Hepatic stellate cell (primary cell): ENCODE measurements at regions not wholly inside any gene's neighbourhood (a gene's known extent, or its start where the extent isn't known, plus 50 kb on each side); places are given as distances from the start of the nearest gene placed in this dataset.
A peak's percentile ranks its signal among the peaks of the same experiment; 100 is the strongest.

ENCODE experiments used
- DNase-seq: peaks from one replicate; pipeline ENCODE4 v3.0.0; 2011; ENCODE audit warnings: low spot score

- no peak for DNase-seq
Observed at GRCh38 chr7:25553580-25554291, 325.4 kb upstream of the NPVF start.

- DNase-seq, result no peak
Observed at GRCh38 chr7:25557379-25557917, 329.2 kb upstream of the NPVF start.

DNA sequence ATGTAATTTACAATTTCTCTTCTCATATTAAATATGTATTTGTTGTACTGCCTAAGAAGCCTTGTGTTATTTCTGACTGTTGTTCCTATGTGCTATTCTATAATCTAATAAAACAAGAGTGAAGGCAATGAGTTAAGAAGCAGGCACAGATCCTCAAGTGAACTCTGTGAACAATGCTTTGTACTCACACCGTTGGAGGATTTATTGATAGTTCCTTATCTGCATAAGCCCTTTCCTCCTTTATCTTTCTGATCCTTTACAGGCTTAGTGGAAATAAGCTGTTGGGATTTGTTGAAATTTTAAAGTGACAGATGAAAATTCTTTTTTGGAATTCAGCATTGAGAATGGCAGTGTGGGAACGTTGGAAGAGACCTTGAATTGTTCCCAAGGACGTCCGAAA, 329.6 kb upstream of the NPVF start:
- no peak for DNase-seq

- DNase-seq, result no peak
Observed at GRCh38 chr7:25558605-25559004, 330.3 kb upstream of the NPVF start.

GRCh38 chr7:25559581-25560367, 331.5 kb upstream of the NPVF start:
- DNase-seq, result no peak

DNA sequence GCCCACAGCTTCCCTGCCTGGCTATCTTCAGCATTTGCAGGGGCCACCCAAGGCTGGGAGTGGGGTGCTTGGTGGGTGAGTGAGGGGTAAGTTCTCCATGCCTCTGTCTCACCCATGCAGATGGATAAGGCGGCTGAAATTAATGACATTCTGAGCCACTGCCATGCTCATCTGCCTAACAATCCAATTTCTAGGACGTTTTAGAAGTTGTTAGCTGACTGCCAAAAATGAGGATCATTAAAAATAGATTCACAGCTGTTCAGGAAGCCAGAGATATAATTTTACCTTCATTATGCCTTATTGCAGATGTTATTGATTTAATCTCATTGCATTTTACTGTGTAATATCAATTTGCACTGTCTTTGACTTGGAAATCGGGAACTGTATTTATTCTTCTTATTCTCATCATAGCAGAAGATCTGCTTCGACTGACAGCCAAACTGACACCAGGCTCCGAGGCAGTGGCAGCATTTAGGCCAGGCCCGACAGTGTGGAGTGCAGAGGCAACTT, 334.4 kb upstream of the NPVF start:
- no peak for DNase-seq

DNA sequence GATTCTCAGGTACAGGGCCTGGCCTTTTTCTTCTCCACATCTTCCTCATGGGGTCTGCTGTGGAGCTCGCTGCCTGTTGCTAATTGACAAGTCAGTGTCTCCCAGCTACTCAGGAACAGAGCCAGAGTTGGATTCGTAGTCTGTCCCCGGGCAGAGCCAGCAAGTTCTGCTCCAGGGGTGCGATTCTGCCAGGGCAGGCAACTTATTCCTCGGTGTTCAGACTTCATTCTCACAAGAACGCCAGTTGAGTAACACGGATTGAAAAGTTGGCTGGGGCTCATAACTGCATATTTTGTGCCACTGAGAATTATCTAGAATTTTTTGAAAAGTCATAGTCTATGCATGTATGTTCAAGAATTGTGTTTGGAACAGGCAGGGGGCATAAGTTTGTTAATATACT, 336.7 kb upstream of the NPVF start:
- DNase-seq, result no peak

DNA sequence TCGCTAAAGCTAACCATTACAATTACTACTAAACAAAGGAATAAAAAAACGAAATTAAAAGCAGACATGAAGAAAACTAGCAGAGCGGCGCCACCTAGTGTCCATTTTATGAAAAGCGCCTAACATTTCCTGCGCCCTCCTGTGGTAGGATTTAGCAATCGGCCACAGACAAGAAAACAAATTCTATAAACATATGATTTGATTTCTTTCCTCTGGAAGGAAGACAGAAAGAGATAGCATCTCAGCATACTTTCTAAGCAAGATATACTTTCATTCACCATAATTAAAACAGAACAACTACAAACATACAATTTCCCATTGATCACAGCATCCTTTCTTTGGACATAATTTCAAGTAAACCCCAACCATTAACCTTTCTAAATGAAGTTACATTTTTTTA, 337.7 kb upstream of the NPVF start:
- DNase-seq, result peak; percentile 24

- no peak for DNase-seq
Observed at GRCh38 chr7:25567430-25567829, 339.1 kb upstream of the NPVF start.

- DNase-seq, result no peak
Observed at GRCh38 chr7:25569765-25570164, 341.5 kb upstream of the NPVF start.

DNA sequence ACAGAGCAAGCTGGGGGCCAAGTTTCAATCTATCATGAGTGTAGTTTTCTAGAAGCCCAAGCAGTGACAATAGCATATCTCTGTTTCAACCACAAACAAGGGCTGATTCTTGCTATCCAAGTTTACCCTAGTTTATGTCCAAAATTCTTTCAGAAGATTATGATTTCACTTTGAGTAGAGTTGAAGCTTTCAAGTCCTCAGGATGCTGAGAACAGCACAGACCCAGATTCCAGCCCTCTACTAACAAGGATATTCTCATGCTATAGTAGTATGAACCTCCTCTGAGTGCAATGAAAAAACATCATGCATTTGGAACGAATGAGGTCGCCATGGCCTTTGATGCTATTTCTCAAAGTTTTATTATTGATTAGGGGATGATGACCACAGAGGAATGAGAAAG, 344.1 kb upstream of the NPVF start:
- DNase-seq, result no peak

GRCh38 chr7:25574828-25575227, 346.5 kb upstream of the NPVF start:
- DNase-seq, result no peak

GRCh38 chr7:25575634-25576033, 347.3 kb upstream of the NPVF start:
- DNase-seq, result no peak

GRCh38 chr7:25578991-25579777, 350.9 kb upstream of the NPVF start:
- DNase-seq, result no peak

DNA sequence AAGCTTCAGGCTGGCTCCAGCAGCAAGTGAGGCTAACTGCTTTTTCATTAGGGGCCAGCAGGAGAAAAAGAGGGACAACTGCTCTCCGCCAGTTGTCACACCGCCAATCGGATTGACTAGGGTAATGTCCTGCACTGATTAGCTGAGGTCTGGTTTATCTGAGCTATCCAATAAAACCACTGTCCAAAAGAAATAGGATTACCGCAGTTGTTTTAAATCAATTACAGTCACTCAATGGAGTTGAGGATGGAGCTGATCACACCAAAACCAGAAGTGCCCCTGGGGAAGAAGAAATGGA, 351.4 kb upstream of the NPVF start:
- no peak for DNase-seq

DNA sequence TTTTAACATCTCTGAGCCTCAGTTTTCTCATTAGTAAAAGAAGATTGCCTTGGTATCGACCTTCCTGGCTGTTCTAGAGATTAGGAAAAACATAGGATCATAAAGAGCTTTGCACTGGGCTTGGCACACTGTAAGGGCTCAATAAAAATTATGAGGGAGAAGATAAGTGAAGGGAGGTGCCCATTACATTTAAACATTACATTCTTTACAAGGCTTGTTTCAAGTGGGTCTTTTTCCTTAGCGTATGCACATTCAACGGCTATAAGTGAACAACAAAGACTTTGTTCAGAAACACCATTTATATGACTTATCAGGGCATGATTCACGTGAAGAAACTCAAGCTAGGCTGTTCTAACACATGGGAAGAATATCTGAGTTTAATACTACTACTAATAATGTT, 351.9 kb upstream of the NPVF start:
- no peak for DNase-seq

DNA sequence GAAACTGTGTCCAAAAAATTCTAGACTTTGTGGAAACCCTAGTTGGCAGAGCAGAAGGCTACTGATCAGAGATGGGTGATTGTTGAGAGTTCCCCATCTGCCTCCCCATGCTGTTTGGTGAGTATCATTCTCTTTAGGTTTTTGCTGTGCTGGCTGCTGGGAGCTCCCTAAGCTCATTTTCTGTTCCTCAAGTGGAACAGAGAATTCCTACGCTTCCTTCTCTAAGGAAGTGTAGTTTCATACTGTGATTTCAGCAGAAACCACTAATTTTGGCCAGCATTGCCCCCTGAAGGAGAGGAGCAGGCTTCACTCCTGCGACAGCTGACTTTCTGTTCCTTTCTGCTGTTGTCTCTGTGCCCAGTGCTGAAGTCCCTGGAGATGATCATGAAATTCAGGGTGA, 355.3 kb upstream of the NPVF start:
- no peak for DNase-seq

GRCh38 chr7:25584112-25584938, 356.0 kb upstream of the NPVF start:
- DNase-seq, result no peak

GRCh38 chr7:25586513-25586912, 358.2 kb upstream of the NPVF start:
- no peak for DNase-seq

DNA sequence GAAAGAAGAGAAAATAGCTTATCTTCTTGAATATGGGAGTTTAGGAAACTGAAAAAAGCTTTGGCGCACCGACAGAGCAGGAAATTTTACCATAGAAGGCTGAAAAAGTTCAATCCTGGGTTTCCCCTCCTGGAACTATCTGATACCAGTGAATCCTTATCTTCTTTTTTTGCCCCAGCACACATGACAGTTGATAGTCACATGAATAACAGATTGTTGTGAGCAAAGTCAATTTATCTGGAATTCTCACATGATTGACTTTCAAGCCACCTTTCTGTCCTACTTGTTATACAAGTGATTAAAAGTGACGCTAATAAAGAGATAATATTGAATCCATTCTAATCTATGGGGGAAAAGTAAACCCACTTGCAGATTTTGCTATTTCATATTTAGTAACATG, 365.8 kb upstream of the NPVF start:
- no peak for DNase-seq

- no peak for DNase-seq
Observed at GRCh38 chr7:25594728-25595127, 366.4 kb upstream of the NPVF start.

- no peak for DNase-seq
Observed at GRCh38 chr7:25595996-25596395, 367.7 kb upstream of the NPVF start.
